ENCODE measurements at regions not wholly inside any gene's neighbourhood (a gene's known extent, or its start where the extent isn't known, plus 50 kb on each side); places are given as distances from the start of the nearest gene placed in this dataset.

- TF ChIP-seq CTCF (IDR thresholded peaks at IDR 0.05; ENCODE audit: low read depth, low read length): no peak
- Histone ChIP-seq H3K27me3 (peaks cover 5% of the 10 kb centered on the region), H3K27ac (no peak overlapping the region), H3K36me3 (no peaks in the 10 kb centered on the region), H3K4me1 (ENCODE audit: low read depth) (no peaks in the 10 kb centered on the region), H3K4me3 (no peak overlapping the region), H3K9me3 (ENCODE audit: low read depth) (no peaks in the 10 kb centered on the region)
- DNase-seq (ENCODE audit: low read depth in 1 of 2, low spot score in 1 of 2): no peak
Measured at GRCh38 chr2:64938607-64939285, 50.5 kb upstream of the SLC1A4 start.

- no peak for DNase-seq (ENCODE audit: low read depth in 1 of 2, low spot score in 1 of 2)
- no peaks in the 10 kb centered on the region for H3K9me3 ChIP-seq (ENCODE audit: low read depth)
- TF ChIP-seq CTCF (IDR thresholded peaks at IDR 0.05; ENCODE audit: low read depth, low read length): no peak
- H3K4me1 ChIP-seq (ENCODE audit: low read depth): no peaks in the 10 kb centered on the region
- peaks cover 5% of the 10 kb centered on the region for H3K27me3 ChIP-seq
- H3K4me3 ChIP-seq: no peak overlapping the region
- H3K27ac ChIP-seq: no peak overlapping the region
- no peaks in the 10 kb centered on the region for H3K36me3 ChIP-seq
Measured at GRCh38 chr2:64939332-64939917, 49.8 kb upstream of the SLC1A4 start.
